Endothelial cell of umbilical vein (primary cell): ENCODE measurements at regions not wholly inside any gene's neighbourhood (a gene's known extent, or its start where the extent isn't known, plus 50 kb on each side); places are given as distances from the start of the nearest gene placed in this dataset.

ENCODE experiments used
- BruUV-seq: library from RNA; stranded (reverse); fragments of 400-500 nt; replicated peaks from 2 replicates; lab custom pipeline; 2021; lab: Mats Ljungman, UMichigan
- CTCF ChIA-PET: fragments of 300-600, 350-600 bp; sonication (Branson Sonifier 250); formaldehyde crosslinking; loops from one replicate; lab custom pipeline; 2021; ENCODE audit warnings: antibody characterized with exemption, inconsistent platforms; lab: Charles Lee
- POLR2A ChIA-PET: fragments of 300-600, 350-600 bp; sonication (Branson Sonifier 250); formaldehyde crosslinking; loops from one replicate; lab custom pipeline; 2021; ENCODE audit warnings: antibody characterized with exemption, inconsistent platforms; lab: Charles Lee
- DNase-seq: peaks from one replicate; pipeline ENCODE4 v3.0.0-alpha.2; 2011; ENCODE audit warnings: low read depth, low spot score
- FAIRE-seq: peaks from 2 replicates; lab custom pipeline; 2011; peaks lifted over from hg19 to GRCh38; lab: Jason Lieb, UNC
- H2AFZ ChIP-seq: 2 replicates; pipeline ENCODE4 v1.6.0; 2012; ENCODE audit warnings: low read depth, low read length, control low read depth, inconsistent platforms
- H3K27ac ChIP-seq: 2 replicates; pipeline ENCODE4 v1.5.1; 2011; ENCODE audit warnings: low read depth, mild to moderate bottlenecking, control low read depth, low read length, moderate library complexity; ENCODE audit not compliant: insufficient read depth
- H3K27me3 ChIP-seq, 2 experiments: 2 replicates each; pipeline versions ENCODE4 v1.6.0 to v1.6.1; 2011; ENCODE audit warnings: low read length in 2 of 2, mixed read lengths in 1 of 2; ENCODE audit not compliant: control insufficient read depth in 2 of 2, insufficient read depth in 2 of 2
- H3K36me3 ChIP-seq, 2 experiments: 2 replicates in 1 of 2; 3 replicates in 1 of 2; pipeline ENCODE4 v1.5.1; 2011; ENCODE audit warnings: low read length in 2 of 2, mild to moderate bottlenecking in 1 of 2, moderate library complexity in 1 of 2; ENCODE audit not compliant: control insufficient read depth in 2 of 2, insufficient read depth in 2 of 2; ENCODE audit errors: extremely low read depth in 1 of 2
- H3K4me1 ChIP-seq: 3 replicates; pipeline ENCODE4 v1.5.1; 2011; ENCODE audit warnings: mild to moderate bottlenecking, low read length; ENCODE audit not compliant: control insufficient read depth, insufficient read depth; ENCODE audit errors: extremely low read depth
- H3K4me2 ChIP-seq: 2 replicates; pipeline ENCODE4 v1.6.1; 2011; ENCODE audit warnings: low read length, control low read depth, mixed read lengths; ENCODE audit not compliant: insufficient read depth
- H3K4me3 ChIP-seq, 3 experiments: fragments of 200-600 bp in 1 of 3; sonication (generic), shearing (Covaris generic) in 1 of 3; replicated peaks in 1 of 3; 2 replicates each; pipeline ENCODE4 v1.5.1; 2011 to 2016; ENCODE audit warnings: control low read depth in 3 of 3, low read length in 3 of 3, mild to moderate bottlenecking in 2 of 3, inconsistent platforms in 1 of 3, low read depth in 1 of 3, moderate library complexity in 1 of 3; ENCODE audit not compliant: insufficient read depth in 1 of 3
- H3K79me2 ChIP-seq: 2 replicates; pipeline ENCODE4 v1.6.0; 2012; ENCODE audit warnings: low read length, inconsistent platforms; ENCODE audit not compliant: control insufficient read depth, insufficient read depth
- H3K9ac ChIP-seq: replicated peaks from 2 replicates; pipeline ENCODE3; 2011; ENCODE audit warnings: low read length, control low read depth; ENCODE audit not compliant: insufficient read depth; ENCODE audit errors: extremely low read depth
- H3K9me1 ChIP-seq: replicated peaks from 3 replicates; pipeline ENCODE4 v1.6.0; 2011; ENCODE audit warnings: mild to moderate bottlenecking, low read length; ENCODE audit not compliant: control insufficient read depth, insufficient read depth; ENCODE audit errors: extremely low read depth
- H3K9me3 ChIP-seq: replicated peaks from 2 replicates; pipeline ENCODE4 v1.5.1; 2012; ENCODE audit warnings: low read length, inconsistent platforms; ENCODE audit not compliant: control insufficient read depth, insufficient read depth
- H4K20me1 ChIP-seq: replicated peaks from 2 replicates; pipeline ENCODE3; 2011; ENCODE audit warnings: mild to moderate bottlenecking, low read length; ENCODE audit not compliant: control insufficient read depth, insufficient read depth; ENCODE audit errors: extremely low read depth
- CTCF ChIP-seq, 2 donors: IDR thresholded peaks; 1 replicate in 1 of 2; 2 replicates in 1 of 2; pipeline ENCODE4 v1.5.1; 2011; ENCODE audit warnings: low read length in 2 of 2, mild to moderate bottlenecking in 2 of 2, moderate library complexity in 2 of 2, control low read depth in 1 of 2, inconsistent platforms in 1 of 2, low read depth in 1 of 2; ENCODE audit not compliant: insufficient read depth in 1 of 2; ENCODE audit errors: extremely low read depth in 1 of 2
- EZH2 ChIP-seq: IDR thresholded peaks from 2 replicates; pipeline ENCODE4 v1.6.1; 2012; ENCODE audit warnings: borderline replicate concordance, low read depth, mild to moderate bottlenecking, moderate library complexity, low read length, inconsistent platforms; ENCODE audit not compliant: severe bottlenecking
- FOS ChIP-seq: IDR thresholded peaks from 2 replicates; pipeline ENCODE4 v1.6.1; 2011; ENCODE audit warnings: mild to moderate bottlenecking, low read length, moderate library complexity, borderline replicate concordance; ENCODE audit not compliant: insufficient read depth
- GATA2 ChIP-seq: IDR thresholded peaks from 2 replicates; pipeline ENCODE4 v1.7.0; 2011; ENCODE audit warnings: low read depth, mild to moderate bottlenecking, moderate library complexity, mixed read lengths, low read length; ENCODE audit not compliant: insufficient read length, insufficient read depth
- JUN ChIP-seq: IDR thresholded peaks from 2 replicates; pipeline ENCODE4 v1.6.1; 2011; ENCODE audit warnings: borderline replicate concordance, low read depth; ENCODE audit not compliant: insufficient read length, insufficient read depth
- MYC ChIP-seq: IDR thresholded peaks from one replicate; pipeline ENCODE4 v1.6.1; 2011; ENCODE audit warnings: mild to moderate bottlenecking, low read depth, low read length
- POLR2A ChIP-seq: IDR thresholded peaks from 2 replicates; pipeline ENCODE4 v1.6.1; 2012; ENCODE audit warnings: low read depth, mild to moderate bottlenecking, control low read depth, low read length
- POLR2AphosphoS5 ChIP-seq: IDR thresholded peaks from 2 replicates; pipeline ENCODE4 v1.6.1; 2012; ENCODE audit warnings: low read depth, mild to moderate bottlenecking, control low read depth, low read length, moderate library complexity; ENCODE audit not compliant: insufficient read depth
- dilution Hi-C: fragments of 300-500 bp; cut with MboI; formaldehyde crosslinking; loops from one replicate; pipeline ENCODE4 v1.15.0; 2019; ENCODE audit warnings: low sequenced_read_pairs; ENCODE audit not compliant: extremely low pct_ligation_motif_present
- intact Hi-C: fragments of 100-400 bp; cut with micrococcal nuclease; formaldehyde crosslinking; loops from one replicate; pipeline ENCODE4 v1.10.0; 2022
- TF ChIP-seq, protein P1 (sequence below): IDR thresholded peaks from 2 replicates; pipeline ENCODE4 v1.6.1; 2011; ENCODE audit not compliant: insufficient read depth, insufficient read length

DNA sequence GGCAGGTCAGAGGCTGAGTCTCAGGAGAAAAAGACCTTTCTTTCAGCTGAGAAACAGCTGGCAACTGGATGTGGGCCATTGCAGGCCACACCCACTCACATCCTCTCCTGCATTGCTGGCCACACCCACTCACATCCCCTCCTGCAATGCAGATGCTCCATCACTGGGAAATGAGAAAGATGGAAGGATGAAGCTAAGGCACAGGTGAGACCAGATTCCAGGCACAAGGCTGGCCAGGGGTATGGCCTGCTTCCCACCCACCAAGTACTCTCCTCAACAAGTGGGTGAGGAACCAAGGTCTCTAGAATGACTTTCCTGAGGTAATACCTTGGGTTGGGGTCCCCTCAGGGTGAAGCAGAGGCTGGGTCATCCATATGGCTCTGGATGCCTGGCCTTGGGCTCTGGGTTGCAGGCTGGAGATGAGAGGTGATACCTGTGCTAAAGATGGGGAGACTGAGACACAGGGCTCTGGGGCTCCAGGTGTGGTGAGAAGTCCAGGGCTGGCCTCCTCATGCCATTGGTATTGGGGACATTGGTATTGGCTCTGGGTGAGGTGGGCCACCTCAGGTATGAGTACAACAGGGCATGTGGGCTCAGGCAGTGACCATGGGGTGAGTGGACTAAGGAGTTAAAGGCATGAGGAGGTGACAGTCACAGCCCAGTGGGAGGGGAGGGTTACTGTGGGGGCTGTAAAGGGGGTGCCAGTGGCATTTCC lies 1726.8 kb downstream of the TP53TG3F start:
- H3K4me2 ChIP-seq, result no peak overlapping the region
- no peak overlapping the region for H3K4me3 ChIP-seq
- dilution Hi-C loops (no loop called here), intact Hi-C loops (no loop called here)
- no peak for FAIRE-seq
- TF ChIP-seq CTCF (IDR thresholded peaks at IDR 0.05; ENCODE audit: extremely low read depth in 1 of 2, insufficient read depth in 1 of 2, low read depth in 1 of 2, low read length in 2 of 2), result no peak
- TF ChIP-seq GATA2, result no peak
- TF ChIP-seq MYC, result no peak
- TF ChIP-seq, protein P1, sequence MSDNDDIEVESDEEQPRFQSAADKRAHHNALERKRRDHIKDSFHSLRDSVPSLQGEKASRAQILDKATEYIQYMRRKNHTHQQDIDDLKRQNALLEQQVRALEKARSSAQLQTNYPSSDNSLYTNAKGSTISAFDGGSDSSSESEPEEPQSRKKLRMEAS, result no peak
- no peak for TF ChIP-seq POLR2A
- no peak for TF ChIP-seq FOS
- TF ChIP-seq JUN, result no peak
- TF ChIP-seq POLR2AphosphoS5, result no peak
- TF ChIP-seq EZH2, result no peak
- no peaks in the 10 kb centered on the region for H3K9me1 ChIP-seq
- no TSS peak for BruUV-seq
- ChIA-PET CTCF (no interaction called here), POLR2A (no interaction called here)
- no peak overlapping the region for H3K9ac ChIP-seq
- no peak overlapping the region for H2AFZ ChIP-seq
- no peak overlapping the region for H3K27ac ChIP-seq
- H3K9me3 ChIP-seq, result peaks cover 6% of the 10 kb centered on the region
- no peaks in the 10 kb centered on the region for H4K20me1 ChIP-seq
- H3K36me3 ChIP-seq, result no peaks in the 10 kb centered on the region
- H3K79me2 ChIP-seq, result no peaks in the 10 kb centered on the region
- DNase-seq, result no peak
- H3K4me1 ChIP-seq, result no peaks in the 10 kb centered on the region
- no peaks in the 10 kb centered on the region for H3K27me3 ChIP-seq
